HT-29 (cell line): ENCODE measurements at regions not wholly inside any gene's neighbourhood (a gene's known extent, or its start where the extent isn't known, plus 50 kb on each side); places are given as distances from the start of the nearest gene placed in this dataset.

ENCODE experiments used
- DNase-seq: peaks from one replicate; pipeline ENCODE4 v3.0.0-alpha.2; 2015; ENCODE audit warnings: low spot score

GRCh38 chr5:54743997-54744788 lies 226.6 kb downstream of the SNX18 start:
- DNase-seq: peak; percentile 53

- no peak for DNase-seq
Measured at GRCh38 chr5:54743581-54743980, 226.0 kb downstream of the SNX18 start.

GRCh38 chr5:54742417-54742891 lies 224.9 kb downstream of the SNX18 start:
- peak; percentile 85 for DNase-seq

- DNase-seq: no peak
Measured at GRCh38 chr5:54741711-54742110, 224.2 kb downstream of the SNX18 start.

GRCh38 chr5:54740141-54740540 lies 222.6 kb downstream of the SNX18 start:
- no peak for DNase-seq

GRCh38 chr5:54739371-54739770 lies 221.8 kb downstream of the SNX18 start:
- DNase-seq: no peak

GRCh38 chr5:54738973-54739367 lies 221.4 kb downstream of the SNX18 start:
- no peak for DNase-seq

GRCh38 chr5:54738118-54738972 lies 220.8 kb downstream of the SNX18 start:
- DNase-seq: peak; percentile 73

GRCh38 chr5:54736003-54736797 lies 218.6 kb downstream of the SNX18 start:
- no peak for DNase-seq

GRCh38 chr5:54733101-54733500 lies 215.5 kb downstream of the SNX18 start:
- DNase-seq: no peak

GRCh38 chr5:54732108-54732507 lies 214.5 kb downstream of the SNX18 start:
- DNase-seq: no peak

- no peak for DNase-seq
Measured at GRCh38 chr5:54728588-54728915, 211.0 kb downstream of the SNX18 start.

GRCh38 chr5:54727874-54728587 lies 210.5 kb downstream of the SNX18 start:
- DNase-seq: no peak

GRCh38 chr5:54725391-54726280 lies 208.1 kb downstream of the SNX18 start:
- DNase-seq: no peak

- DNase-seq: no peak
Measured at GRCh38 chr5:54722846-54723433, 205.4 kb downstream of the SNX18 start.

GRCh38 chr5:54721951-54722654 lies 204.5 kb downstream of the SNX18 start:
- DNase-seq: no peak

GRCh38 chr5:54721116-54721515 lies 203.6 kb downstream of the SNX18 start:
- DNase-seq: no peak

- DNase-seq: no peak
Measured at GRCh38 chr5:54720341-54720740, 202.8 kb downstream of the SNX18 start.
